Globus pallidus (tissue), 1 donor: ENCODE measurements at regions not wholly inside any gene's neighbourhood (a gene's known extent, or its start where the extent isn't known, plus 50 kb on each side); places are given as distances from the start of the nearest gene placed in this dataset.
A peak's percentile ranks its signal among the peaks of the same experiment; 100 is the strongest.
"Not testable (repeated sequence)": the region's sequence is repeated elsewhere in the genome, so short reads cannot be mapped to it uniquely, and the experiment has no call there.

Experiments used
- DNase-seq: peaks from one replicate; pipeline ENCODE4 v3.0.0-alpha.2; 2015; ENCODE audit warnings: low spot score

DNA sequence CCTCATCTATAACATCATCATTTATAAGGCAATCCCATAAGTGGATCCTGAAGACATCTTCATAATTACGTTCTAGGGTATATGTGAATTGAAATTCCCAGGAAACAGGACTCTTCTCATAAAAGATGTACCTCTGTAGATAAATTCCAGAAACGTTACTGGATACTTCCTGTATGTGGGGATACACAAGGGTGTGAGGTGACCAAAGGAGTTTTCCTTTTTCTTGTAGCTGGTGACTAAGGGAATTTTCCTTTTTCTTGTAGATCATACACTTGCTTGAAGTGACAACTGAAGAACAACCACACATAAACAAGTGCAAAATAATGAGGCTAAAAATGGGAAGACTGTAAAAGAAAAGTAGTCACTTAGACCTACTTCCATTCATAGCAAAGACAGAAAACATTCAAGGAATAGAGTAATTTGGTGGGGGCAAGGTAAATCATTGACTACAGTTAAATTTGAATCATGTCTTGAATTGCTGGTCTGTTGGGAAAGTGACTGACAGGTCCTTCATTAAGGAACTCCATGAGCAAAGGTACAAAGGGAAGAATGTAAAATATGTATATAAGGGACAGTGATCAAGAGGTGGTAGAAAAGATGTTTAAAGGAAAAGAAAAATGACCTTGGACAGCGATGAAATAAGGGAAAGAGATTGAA is 53.2 kb upstream of the UBE2E3 start:
- DNase-seq = no peak

DNA sequence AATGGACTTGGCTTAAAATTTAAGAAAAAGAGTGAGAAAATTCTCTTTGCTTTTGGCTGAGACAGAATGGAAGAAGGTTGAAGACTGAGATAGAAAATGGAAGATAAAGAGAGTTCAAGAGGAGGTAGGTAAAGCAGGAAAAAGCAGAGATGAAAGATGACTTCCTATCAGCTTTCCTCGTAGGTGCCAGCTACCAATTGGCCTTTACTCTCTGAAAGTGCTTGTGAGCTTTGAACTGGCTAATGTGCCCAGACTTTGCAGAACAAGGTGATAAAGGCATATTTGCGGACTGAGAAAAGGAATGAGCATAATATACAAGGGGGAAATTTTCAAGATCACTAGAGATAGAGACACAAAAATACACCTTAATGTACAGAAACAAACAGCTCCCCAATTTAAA is 54.7 kb upstream of the UBE2E3 start:
- no peak for DNase-seq

GRCh38 chr2:180924063-180924462 is 56.3 kb upstream of the UBE2E3 start:
- no peak for DNase-seq

DNA sequence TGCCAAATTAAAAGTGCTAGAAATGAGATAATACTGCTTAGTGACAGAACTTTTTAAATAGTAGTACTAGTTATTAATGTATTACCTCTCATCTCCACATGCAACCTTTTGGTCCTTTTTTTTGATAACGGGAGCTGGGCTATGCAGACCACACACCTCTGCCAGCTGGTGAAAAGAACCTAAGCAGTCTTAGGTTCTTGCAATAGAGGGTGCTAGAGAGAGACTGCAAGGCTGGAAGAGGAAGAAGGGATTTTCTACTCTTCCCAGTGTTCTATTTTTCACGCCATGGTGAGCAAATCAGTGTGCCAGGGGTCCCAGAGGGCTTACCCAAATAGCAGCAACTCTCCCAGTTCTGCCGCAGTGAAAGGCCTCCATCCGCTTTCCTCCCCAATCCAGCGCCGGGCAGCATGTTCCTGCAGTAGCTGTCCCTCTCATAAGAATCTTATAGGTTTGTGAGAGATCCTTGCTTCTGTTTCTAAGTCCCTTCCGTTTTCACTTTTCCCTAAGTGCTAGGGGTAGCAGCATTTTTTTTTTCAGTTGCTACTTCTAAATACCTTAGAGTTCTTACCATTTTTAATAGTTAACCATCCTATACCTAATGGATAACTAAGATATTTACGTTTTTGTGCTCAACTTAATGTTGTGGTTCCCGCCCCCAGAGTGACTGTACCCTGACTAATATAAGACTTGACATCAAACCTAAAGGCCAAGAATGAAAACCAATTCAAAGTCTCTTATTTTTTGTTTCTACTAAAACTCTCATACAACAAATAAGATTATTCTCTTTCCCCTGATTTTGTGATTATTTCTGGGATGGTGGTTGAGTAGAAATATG is 69.4 kb upstream of the UBE2E3 start:
- no peak for DNase-seq

DNA sequence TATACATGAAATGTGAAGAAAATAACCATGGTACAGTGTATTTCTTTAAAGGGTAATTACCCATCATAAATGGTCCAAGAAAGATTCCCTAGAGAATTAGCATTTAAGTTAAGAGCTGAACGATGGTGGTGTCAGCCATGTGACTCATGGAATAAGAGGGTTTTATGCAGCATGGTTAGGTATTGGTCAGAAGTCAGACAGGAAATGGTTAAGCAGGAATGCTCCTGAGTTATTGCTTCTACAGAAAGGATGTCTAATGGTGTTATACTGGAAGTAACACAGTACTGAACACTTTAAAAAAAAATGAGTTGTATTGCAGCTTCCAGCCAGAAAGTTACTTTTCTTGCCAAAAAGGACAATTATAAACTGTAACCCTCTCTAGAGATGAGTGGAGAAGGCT is 72.7 kb upstream of the UBE2E3 start:
- no peak for DNase-seq

DNA sequence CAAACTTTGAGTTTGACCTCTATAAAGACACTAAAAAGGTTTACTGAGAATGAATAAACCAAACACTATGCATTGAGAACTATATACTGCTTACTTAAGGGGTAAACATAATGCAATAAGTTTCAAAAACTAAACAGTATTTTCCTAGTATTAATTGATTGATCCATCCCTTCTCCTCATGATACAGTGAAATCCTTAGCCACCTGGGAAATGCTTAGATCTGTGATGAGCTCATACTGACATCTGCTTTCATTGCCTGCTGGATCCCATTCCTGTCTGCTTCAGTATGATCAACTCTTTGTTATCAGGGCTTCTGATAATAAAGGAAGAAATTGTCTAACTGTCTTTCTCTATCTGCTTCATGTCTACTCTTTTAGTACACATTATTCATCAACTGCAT is 74.9 kb upstream of the UBE2E3 start:
- DNase-seq = no peak

DNA sequence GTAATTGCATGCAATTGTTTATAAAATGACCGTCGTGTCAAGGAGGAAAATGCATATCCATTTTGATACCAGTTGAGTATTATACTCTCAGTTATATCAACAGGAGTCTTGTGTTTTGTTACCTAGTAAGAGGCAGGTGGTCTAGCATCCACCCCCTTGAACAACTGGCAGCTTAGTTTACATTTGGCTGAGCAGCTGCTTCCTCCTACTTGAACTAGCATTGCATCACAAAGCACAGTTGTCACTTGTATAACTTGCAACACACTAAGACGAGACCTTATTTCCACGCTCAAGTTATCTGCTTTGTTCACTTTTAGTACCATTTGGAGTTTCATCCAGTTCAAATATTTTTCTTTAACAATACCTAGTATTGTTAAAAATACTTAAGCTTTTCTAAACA is 75.4 kb upstream of the UBE2E3 start:
- DNase-seq = no peak

DNA sequence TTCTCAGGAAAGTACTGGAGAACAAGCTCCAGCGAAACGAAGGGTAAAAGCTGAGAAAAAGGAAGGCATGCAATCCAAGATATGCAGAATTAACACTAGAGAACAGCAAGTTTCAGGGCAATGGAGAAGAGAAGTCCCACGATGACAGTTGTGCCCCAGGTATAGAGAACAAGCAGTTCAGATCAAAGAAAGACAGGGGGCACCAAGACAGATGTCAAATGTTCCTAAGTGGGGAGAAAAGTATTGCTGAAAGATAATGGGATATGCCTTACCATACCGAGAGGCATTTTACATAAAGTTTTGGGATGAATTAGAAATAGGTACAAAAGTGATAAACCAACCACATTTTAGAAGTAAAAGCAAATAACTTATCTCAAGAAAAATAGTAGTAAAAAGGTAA is 79.1 kb upstream of the UBE2E3 start:
- DNase-seq = no peak

DNA sequence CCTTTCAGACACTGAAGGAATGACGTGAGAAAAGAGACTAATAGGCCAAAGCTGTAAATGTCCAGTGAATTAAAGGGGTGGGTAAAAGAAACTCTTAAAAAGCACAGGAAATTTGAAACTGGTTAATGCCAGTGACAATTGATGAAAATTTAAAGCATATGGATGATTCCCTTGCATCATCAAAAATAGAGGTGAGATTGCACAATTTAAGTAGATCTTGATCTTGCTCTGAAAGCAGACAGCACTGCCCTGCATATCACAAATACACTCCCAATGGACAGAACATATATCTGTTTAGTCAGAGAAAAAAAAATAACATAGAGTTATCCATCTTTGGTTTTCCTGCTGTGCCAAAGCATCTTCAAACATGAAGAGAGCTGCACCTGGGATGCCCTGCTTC is 86.7 kb upstream of the UBE2E3 start:
- DNase-seq = no peak

DNA sequence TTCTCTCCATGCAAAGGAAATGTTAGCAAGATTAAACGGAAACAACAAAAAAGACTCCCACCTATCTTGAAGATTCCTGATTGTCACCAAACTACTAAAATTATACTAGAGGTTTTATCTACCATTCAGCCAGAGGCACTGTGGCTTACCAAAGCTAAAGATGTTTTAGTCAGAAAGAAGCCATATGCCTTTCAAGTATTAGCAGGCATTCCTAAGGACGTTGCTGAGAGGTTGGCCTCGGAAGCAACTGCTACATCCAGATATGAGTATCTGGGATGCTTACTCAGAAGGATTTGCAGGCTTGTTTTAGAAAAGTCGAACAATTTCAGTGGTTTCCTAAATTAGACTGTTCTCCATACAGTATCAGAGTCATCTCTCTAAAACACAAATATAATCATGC is 88.3 kb upstream of the UBE2E3 start:
- no peak for DNase-seq

DNA sequence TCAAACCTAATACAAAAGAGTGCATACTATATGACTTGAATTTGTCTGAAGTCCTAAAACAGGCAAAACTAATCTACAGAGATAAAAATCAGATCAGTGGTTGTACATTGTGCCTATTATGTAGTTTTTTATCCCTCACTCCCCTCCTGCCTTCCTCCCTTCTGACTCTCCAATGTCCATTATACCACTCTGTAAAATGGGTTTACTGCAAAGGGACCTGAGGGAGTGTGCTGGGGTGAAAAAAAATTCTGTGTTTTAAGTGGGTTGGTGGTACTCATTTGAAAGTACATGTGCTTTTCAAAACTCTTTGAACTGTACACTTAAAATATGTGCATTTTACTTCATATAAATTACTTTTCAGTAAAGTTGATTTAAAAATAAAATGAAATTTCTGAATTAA is 89.0 kb upstream of the UBE2E3 start:
- DNase-seq = no peak

DNA sequence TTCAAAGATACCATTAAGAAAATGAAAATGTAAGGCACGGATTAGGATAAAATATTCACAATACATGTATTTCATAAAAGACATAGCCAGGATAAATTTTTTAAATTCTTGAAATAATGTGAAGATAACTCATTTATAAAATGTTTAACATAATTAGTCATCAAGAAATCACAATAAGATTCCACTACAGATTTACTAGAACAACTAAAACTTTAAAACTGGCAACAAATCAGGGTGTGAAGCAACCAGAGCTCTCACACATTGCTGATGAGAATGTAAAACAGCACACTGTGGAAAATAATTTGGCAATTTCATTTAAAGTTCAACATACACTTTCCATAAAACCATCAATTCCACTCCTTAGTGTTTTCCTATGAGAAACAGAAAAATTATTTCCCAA is 89.6 kb upstream of the UBE2E3 start:
- no peak for DNase-seq

GRCh38 chr2:180882959-180883358 is 97.4 kb upstream of the UBE2E3 start:
- DNase-seq = no peak

DNA sequence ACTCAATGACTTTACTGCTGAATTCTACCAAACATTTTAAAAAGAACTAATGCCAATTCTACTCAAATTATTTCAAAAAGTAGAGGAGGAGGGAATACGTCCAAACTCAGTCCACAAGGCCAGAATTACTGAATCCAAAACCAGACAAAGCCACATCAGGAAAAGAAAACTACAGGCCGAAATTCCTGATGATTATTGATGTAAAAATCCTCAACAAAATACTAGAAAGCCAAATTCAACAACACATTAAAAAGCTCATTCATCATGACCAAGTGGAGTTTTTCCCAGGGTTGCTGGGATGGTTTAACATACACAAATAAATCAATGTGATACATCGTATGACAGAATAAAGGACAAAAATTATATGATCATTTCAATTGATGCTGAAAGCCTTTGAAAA is 103.9 kb upstream of the UBE2E3 start:
- peak; percentile 14 for DNase-seq

GRCh38 chr2:180873219-180873618 is 107.2 kb upstream of the UBE2E3 start:
- DNase-seq = no peak

GRCh38 chr2:180872781-180873180 is 107.6 kb upstream of the UBE2E3 start:
- not testable (repeated sequence) for DNase-seq

DNA sequence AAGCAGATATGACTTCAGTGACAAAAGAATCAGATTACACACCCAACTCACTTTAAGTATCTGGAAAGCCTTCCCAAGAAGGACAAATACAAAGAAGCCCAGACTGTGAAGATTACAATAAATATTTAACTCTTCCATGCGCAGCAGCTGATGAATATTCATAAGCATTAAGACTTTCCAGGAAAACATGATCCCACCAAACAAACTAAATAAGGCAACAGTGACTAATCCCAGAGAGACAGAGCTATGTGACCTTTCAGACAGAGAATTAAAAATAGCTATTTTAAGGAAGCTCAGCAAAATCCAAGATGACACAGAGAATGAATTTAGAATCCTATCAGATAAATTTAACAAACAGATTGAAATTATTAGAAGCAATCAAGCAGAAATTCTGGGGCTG is 108.2 kb upstream of the UBE2E3 start:
- no peak for DNase-seq

- DNase-seq = no peak
These were observed 108.8 kb upstream of the UBE2E3 start for GRCh38 chr2:180871649-180872048.

DNA sequence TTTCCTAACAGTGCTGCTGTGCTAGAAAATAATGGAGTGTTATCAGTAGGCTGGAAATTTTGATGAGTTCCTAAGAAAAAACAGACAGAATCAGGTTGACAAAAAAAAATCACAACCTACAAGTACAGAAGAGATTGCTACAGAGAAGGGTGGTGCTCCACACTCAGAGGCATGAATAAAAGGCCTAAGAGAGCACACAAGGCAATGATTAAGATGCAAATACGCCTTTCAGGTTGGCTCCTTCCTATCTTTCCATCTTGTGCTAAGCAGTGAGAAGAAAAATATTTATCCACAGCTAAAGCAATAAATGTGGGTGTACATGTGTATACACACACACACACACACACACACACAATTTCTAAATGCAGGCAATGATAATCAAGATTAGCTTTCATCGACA is 130.6 kb upstream of the UBE2E3 start:
- DNase-seq = no peak

GRCh38 chr2:180848393-180848792 is 132.0 kb upstream of the UBE2E3 start:
- DNase-seq = no peak

GRCh38 chr2:180846756-180847472 is 133.5 kb upstream of the UBE2E3 start:
- no peak for DNase-seq

DNA sequence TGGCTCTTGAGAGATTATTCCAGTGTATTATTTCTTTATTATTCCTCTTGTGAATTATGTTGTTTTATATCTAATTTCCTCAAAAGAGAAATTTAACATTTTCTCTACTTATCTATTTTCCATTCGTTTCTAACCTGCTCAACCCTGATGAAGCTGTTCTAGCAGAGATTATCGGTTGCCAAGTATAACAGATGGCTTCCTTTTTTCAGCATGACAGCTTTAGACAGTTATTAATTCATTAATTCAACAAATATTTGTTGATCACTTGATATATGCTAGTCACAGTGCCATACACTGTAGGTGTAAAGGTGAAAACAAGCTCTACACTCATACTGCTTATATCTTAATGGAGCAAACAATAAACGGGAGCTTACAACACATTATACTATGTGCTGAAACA is 137.9 kb upstream of the UBE2E3 start:
- no peak for DNase-seq

- no peak for DNase-seq
These were observed 139.8 kb upstream of the UBE2E3 start for GRCh38 chr2:180840641-180841040.
